ENCODE measurements at regions not wholly inside any gene's neighbourhood (a gene's known extent, or its start where the extent isn't known, plus 50 kb on each side); places are given as distances from the start of the nearest gene placed in this dataset.
"Not testable (repeated sequence)": the region's sequence is repeated elsewhere in the genome, so short reads cannot be mapped to it uniquely, and the experiment has no call there.

- no peak for DNase-seq (ENCODE audit: low spot score)
Measured at GRCh38 chr3:140752499-140752898, 74.6 kb downstream of the TRIM42 start.

DNA sequence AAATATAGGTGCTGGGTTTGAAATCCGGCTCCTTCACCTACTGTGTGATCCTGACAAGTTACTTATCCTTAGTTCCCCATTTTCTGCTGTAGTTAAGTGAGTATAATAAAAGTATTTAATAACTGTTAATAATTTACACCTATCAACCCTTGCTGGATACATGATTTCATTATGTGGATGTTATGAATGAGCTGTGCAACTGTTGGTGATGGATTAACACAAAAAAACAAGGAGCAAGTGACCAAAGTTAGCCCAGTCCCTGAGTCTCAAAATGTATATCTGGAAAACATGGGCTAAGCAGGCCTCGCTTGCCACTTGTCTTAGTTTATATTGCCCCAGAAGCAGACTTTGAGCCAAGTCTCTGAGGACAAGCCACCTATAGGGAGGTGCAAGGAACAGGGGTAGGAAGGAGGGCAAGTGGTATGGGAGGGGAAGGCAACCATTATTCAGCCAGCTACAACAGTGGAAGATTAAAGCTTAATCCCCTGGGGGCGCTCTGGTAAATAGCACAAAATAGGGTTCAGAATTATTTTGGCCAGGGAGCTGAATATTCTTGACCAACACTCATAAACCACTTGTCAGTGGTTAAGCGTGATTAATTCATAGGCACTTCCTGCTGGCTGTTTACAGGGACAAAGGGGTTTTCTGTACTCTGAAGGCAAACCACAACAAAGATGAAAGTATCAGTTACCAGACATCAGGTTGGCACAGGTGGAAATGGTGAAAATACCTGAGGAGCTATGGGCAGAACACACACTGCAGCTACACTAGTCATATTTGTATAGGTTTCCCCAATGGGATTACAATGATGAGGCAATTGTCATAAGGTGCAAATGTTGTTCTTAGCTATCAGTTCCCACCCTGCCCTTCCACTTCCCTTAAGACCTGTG, 76.2 kb downstream of the TRIM42 start:
- peak; percentile 75 for DNase-seq (ENCODE audit: low spot score)

DNA sequence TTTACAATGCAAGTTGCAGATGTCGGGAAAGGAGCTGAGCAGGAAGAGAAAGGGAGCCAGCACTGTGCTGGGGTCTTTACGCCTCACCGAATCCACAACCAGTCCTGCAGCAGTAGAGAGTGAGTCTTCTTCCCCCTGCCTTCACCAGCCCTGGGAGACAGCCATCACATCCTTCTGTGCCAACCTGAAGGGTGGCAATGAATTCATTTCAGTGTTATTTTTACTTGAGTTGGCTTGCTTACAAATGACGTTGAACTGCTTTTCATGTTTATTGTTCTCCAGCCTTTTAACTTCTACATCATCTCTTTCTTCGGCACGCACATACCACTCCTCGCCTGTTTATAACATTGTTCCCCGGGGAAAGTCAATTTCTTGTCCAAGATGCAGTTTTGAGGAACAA, 77.1 kb downstream of the TRIM42 start:
- DNase-seq (ENCODE audit: low spot score) = no peak

DNA sequence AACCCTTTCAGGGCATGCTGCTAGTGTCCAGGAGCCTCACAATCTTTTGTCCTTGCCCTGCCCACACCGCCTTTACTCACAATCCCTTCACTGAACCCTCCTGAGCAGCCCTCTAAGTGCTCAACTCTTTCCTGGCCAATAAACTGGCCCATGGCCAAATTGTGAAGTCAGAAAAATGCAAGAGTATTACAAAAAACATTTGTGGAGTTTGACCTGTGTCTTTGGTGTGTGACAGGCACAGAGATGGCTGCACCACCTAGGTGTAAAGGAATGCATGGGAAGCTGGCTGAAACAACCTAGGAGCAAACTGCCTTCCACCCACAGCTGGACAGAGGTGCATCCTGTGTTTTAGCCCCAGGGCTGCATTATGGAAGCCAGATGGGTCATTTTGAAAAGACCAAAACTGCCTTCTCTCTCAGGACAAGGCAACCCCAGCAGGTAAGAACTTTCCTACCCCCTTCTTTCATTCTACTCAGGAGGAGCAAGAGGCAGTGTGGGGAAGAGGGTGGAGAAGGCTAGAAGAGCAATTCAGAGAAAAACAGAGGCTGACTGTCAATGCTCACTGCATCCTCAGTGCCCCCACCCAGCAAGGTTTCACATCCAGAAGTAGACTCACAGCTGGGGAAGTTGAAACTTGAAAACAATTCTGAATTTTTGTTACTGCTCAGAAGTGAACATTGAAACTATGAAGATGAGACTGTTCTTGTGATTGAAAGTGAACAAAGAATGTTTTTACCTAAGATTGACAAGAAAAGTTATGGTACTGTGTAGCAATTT, 78.6 kb downstream of the TRIM42 start:
- peak; percentile 35 for DNase-seq (ENCODE audit: low spot score)

DNA sequence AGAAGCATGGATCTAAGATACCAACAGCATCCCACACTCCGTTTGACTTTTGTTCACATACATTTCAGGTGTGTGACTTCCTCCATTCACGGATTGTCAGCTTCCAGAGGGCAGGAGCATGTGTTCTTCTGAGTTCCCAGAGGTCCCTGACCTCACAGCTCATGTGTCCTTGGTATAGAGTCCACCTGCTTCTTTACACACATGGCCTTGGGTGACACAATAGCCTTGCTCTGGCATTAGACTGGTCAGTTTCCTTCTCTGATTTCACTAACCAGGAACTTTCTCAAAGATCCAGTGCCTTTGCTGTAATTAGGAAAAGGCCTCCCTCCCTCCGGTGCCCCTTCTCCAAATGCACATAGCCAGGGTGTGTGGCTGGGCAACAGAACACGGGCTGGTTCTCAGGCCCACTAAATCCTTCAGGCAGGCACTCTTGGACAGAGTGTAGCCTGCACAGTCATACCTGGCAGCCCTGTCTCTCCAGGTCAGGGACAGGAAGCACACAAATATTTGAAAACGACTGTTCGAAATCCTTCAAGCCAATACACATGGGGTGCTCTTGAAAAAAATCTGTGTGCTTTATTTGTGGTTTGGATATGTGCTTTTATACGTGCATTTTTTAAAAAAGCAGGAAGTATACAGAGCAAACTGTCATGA, 81.1 kb downstream of the TRIM42 start:
- DNase-seq (ENCODE audit: low spot score) = no peak

- no peak for DNase-seq (ENCODE audit: low spot score)
Measured at GRCh38 chr3:140760324-140761075, 82.6 kb downstream of the TRIM42 start.

- DNase-seq (ENCODE audit: low spot score) = no peak
Measured at GRCh38 chr3:140761076-140761639, 83.3 kb downstream of the TRIM42 start.

- no peak for DNase-seq (ENCODE audit: low spot score)
Measured at GRCh38 chr3:140762746-140763145, 84.9 kb downstream of the TRIM42 start.

- no peak for DNase-seq (ENCODE audit: low spot score)
Measured at GRCh38 chr3:140763532-140763931, 85.7 kb downstream of the TRIM42 start.

DNA sequence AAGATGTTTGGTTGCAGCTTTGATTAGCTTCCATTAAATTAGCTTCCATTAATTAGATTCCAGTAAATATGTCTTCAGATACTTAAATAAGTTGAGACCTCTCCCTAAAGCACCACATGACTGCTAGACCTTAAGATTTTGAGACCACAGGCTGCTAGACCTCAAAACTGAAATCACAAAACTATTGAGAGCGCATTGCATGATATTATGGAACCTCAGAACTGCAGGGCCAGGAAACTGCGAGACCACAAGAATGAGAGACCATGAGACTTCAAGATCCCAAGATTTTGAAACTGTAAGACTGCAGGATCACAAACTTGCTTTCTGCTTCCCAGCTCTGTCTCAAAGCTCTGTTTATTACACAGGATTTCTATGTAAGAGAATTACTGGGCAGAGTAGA, 87.4 kb downstream of the TRIM42 start:
- DNase-seq (ENCODE audit: low spot score) = no peak

- no peak for DNase-seq (ENCODE audit: low spot score)
Measured at GRCh38 chr3:140766465-140766864, 88.6 kb downstream of the TRIM42 start.

DNA sequence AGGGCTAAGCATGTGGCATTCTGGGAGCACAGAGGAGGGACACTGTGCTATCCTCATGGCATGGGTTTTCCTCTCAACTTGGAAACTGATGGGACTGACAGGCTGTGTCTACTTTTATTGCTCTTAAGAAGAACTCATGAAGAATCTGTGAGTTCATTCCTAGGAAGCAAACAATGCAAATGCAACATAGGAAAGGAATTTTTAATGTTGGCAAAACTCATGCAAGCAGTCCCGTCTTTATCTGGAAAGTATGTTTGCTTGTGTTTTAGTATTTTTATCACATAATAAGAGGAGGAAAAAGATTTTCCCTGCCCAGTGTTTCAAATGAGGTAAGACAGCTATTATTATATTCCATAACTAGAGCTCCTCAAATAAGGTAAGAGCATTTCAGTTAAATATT, 89.7 kb downstream of the TRIM42 start:
- DNase-seq (ENCODE audit: low spot score) = no peak

DNA sequence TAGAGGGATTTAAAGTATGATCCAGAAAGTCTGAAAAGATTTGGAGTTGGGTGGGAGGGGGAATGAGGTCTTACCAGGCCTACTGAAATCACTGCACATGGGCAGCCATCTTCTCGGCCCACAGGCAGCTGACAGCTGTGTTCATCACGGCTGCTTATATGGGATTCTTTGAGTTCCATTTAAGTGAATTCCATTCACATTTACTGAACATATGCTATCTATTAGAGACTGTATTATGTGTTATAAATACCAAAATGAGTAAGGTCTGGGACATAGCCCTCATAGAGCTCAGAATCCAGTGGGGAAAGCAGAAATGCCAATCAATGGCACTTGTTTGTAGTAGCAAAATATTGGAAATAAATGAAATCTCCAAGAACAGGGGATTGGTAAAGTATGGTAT, 91.1 kb downstream of the TRIM42 start:
- DNase-seq (ENCODE audit: low spot score) = no peak

- DNase-seq (ENCODE audit: low spot score) = no peak
Measured at GRCh38 chr3:140769951-140770350, 92.1 kb downstream of the TRIM42 start.

GRCh38 chr3:140770977-140771667, 93.3 kb downstream of the TRIM42 start:
- DNase-seq (ENCODE audit: low spot score) = no peak

GRCh38 chr3:140777631-140778233, 99.9 kb downstream of the TRIM42 start:
- DNase-seq (ENCODE audit: low spot score) = peak; percentile 45

- DNase-seq (ENCODE audit: low spot score) = no peak
Measured at GRCh38 chr3:140791368-140791767, 113.5 kb downstream of the TRIM42 start.

DNA sequence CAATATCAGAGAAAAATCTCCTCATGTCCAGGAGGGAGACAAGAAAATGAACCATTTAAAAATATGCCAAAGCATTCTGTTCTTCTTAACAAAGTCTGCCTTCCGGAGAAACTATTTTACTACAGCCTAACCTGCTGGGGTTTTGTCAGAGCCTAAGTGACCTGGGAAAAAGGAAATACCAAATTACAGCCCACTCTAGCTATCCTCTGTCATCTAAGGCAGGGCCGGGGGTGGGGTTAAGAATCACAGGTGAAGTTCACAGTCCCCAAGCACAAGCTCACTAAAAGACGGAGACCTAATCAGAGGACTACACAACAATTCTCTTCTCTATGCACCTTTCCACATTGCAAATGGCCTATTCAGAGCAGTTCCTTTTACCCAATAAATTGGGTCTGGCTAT, 116.6 kb downstream of the TRIM42 start:
- DNase-seq (ENCODE audit: low spot score) = no peak

- DNase-seq (ENCODE audit: low spot score) = not testable (repeated sequence)
Measured at GRCh38 chr3:140802898-140803297, 125.0 kb downstream of the TRIM42 start.

DNA sequence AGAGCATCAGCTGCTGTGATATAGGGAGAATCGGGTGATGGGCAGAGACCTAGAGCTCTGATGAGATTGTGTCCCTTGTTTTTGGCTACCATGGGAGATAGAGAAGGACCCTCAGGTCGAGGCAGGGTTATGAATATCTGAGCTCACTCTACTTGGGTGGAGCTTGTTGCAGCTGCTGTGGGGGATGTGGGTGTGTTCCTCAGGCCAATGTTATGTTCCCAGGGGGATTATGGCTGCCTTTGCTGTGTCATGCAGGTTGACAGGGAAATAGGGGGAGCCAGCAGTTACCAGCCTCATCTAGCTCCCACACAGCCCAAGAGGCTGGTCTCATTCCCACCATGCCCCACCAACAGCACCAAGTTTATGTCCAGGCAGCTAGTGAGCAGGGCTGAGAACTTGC, 131.5 kb downstream of the TRIM42 start:
- no peak for DNase-seq (ENCODE audit: low spot score)

All from HT-29 (cell line).